Amniotic stem cell (primary cell): ENCODE measurements at regions not wholly inside any gene's neighbourhood (a gene's known extent, or its start where the extent isn't known, plus 50 kb on each side); places are given as distances from the start of the nearest gene placed in this dataset.

Source experiments
- DNase-seq: peaks from one replicate; lab custom pipeline; 2025; lab: John Stamatoyannopoulos, UW

GRCh38 chr1:163406772-163407171 is 85.0 kb downstream of the NUF2 start:
- DNase-seq: no peak

DNA sequence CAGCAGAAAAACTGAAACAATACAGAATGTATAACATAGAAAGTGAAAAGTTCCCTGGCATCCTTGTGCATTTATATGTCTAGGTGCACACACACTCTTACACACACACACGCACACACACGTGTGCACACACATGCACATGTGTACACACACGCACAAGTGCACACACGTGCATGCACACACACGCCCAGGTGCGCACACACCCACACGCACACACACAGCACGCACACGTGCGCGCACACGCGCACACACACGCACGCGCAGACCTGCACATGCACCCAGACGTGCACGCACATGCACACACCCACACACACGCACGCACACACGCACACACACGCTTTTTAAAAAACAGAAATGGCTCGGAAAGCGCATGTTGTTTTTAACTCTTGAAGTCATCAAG is 86.5 kb downstream of the NUF2 start:
- no peak for DNase-seq

DNA sequence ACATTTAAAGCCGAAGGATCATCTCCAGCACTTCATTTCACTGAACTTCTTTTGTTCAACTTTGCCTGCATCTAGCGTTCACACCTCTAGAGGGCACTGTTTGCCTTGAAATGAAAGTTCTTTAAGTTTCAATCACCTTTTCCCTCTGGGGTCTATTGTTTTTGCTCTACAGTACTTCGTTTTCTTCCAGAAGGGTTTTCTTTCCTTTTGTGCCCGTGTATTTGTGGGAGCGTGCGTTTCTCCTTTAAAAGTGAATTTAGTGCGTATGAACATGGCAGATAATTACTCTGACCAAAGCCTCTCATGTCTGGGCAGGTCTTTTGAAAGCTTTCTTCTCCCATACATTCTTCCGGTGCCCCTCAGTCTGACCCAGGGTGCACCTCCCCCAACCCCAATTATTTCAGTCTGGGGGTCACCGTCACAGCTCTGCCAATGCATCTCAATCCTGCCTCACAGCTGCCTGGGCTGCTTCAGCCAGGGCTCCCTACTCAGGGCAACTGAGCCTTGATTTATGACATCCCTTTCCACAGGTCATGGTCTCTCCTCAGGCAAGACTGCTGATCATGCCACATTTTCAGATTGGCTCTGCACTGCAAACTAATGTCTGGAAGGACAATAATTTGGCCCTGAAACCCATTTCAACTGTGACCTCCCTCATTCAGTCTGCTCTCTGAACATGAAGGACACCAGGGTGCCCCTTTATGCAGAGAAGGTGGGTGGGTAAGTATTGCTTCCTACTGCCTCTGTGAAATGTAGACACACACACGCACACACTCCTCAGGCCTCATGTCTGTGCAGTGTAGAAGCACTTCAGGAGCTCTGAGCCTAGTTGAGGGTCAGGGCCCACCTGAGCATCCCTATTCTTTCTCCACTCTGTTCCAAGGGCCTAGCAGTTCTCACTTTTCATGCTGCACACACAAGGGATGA is 88.6 kb downstream of the NUF2 start:
- DNase-seq: peak; percentile 6

- DNase-seq: no peak
Measured at GRCh38 chr1:163412221-163412620, 90.5 kb downstream of the NUF2 start.

- DNase-seq: no peak
Measured at GRCh38 chr1:163414778-163415177, 93.0 kb downstream of the NUF2 start.

GRCh38 chr1:163421701-163422100 is 99.9 kb downstream of the NUF2 start:
- no peak for DNase-seq

- no peak for DNase-seq
Measured at GRCh38 chr1:163422738-163423404, 101.1 kb downstream of the NUF2 start.

- DNase-seq: no peak
Measured at GRCh38 chr1:163426505-163427251, 104.9 kb downstream of the NUF2 start.

GRCh38 chr1:163427279-163427678 is 105.5 kb downstream of the NUF2 start:
- no peak for DNase-seq

DNA sequence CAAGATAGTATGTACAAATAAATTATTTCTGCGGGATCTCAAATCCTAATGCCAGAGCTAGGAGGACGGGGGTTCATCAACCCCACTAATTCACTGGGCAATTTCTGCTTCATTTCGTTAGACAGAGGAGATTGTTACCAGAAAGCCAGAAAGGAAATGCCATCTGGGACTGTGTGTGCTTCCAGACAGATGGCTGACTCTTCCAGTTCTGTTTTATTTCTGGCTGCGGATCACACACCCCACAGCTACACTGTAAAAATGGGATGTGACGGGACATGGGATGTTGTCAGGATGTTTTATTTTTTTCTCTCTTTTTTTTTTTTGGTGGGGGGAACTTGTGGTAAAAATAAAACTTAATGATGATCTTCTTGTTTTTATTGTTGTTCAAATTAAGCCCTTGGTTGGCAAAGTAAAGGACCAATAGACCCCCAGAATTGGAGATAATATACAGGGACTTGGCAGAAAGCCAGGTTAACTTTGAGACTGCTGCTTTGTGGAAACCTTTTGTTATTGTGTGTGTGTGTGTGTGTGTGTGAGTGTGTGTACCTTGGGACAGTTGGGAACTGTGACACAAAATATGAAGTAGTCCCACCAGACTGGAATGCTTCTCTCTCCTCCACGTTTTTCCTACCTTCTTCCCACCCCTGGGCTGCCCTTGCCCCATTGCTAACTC is 114.5 kb downstream of the NUF2 start:
- no peak for DNase-seq

- DNase-seq: no peak
Measured at GRCh38 chr1:163439471-163439870, 117.7 kb downstream of the NUF2 start.

DNA sequence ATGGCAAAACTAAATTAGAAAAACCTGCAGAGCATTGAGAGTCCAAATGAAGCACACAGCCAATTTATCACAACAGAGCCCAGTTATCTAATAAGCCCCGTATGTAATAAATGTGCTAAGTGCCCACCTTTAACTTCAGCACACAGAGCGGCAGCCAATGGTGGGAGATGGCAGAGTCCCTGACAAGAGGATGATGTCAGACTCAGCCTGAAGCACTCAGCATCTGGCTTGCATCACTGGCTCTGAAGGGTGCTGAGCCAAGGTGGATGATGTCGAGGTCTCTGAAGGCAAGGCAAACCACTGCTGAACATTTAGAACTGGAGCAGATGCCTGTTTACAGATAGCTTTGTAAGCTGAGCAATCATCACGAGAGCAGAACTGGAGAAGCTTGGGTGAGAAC is 118.3 kb downstream of the NUF2 start:
- no peak for DNase-seq

GRCh38 chr1:163442231-163442879 is 120.6 kb downstream of the NUF2 start:
- DNase-seq: no peak

DNA sequence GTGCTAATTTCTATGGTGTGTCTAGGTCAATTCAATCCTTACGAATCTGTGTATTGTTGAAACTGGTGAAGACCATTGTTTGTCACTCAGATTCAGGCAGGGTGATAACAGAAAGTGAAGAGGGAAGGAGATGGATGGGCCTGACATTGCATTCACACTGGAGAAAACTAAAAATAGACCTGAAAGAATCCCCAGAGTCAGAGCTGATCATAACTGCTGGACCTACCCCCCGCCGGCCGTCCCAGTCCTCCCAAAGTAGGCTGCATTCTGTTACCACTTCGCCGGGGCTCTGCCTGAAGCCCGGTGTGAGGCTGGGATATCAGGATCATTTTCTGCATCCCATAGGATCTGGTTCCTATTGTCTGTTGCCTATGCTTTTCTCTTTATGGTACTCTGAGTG is 121.1 kb downstream of the NUF2 start:
- DNase-seq: no peak

DNA sequence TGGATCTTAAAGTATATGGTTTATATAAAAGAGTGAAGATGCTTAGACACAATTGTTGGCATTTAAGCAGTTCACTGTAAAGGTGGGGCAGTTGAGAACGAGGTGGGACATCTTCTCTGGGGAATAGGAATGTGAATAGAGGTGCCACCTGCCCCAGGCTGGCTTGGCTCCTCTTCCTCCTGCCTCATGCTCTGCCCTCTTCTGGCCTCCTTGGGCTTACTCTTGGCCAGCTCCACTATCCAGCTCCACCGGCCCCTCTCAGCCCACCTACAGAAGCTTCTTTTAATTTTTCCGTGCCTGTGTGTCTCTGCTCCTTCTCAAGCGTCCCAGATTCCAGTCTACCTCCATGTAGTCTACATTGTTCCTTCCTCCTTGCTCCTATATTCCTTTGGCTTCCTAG is 122.1 kb downstream of the NUF2 start:
- DNase-seq: no peak

GRCh38 chr1:163444665-163445064 is 122.9 kb downstream of the NUF2 start:
- DNase-seq: no peak

GRCh38 chr1:163450986-163451385 is 129.2 kb downstream of the NUF2 start:
- DNase-seq: no peak

DNA sequence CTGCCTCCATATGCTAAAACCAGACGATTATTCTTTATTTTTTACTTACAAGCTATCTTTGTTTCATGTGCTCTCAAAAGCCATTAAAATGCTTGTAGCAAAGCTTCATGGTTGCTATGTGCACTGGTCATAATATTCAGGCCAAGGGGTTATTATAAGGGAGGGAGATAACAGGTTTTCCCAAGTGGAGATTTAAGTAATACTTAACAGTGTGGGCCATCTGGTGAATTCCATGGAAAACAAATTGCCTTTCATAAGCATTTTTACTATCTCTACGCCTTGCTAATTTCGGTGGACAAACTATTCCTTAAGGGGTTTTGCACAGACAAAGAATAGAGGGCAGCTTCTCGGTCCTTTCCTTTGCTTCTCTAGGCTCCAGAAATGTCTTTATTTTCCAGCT is 137.8 kb downstream of the NUF2 start:
- DNase-seq: no peak

DNA sequence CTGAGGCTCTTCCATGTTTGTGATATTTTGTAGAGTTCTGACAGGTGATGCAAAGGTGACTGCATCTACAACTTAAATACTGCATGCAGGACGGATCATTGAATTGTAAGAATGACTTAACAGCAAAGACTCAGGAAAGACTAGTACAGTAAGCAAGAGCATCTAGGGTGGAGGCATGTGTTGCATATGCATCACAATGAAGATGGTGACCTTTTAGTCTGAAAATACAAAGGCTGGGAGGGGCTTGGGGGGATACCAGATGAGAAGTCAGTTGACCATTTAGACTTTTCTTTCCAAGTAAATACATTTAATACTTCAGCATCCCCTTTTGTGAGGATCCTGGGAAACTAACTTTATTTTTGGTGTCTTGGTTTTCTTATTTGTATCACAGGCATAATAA is 145.5 kb downstream of the NUF2 start:
- DNase-seq: no peak

DNA sequence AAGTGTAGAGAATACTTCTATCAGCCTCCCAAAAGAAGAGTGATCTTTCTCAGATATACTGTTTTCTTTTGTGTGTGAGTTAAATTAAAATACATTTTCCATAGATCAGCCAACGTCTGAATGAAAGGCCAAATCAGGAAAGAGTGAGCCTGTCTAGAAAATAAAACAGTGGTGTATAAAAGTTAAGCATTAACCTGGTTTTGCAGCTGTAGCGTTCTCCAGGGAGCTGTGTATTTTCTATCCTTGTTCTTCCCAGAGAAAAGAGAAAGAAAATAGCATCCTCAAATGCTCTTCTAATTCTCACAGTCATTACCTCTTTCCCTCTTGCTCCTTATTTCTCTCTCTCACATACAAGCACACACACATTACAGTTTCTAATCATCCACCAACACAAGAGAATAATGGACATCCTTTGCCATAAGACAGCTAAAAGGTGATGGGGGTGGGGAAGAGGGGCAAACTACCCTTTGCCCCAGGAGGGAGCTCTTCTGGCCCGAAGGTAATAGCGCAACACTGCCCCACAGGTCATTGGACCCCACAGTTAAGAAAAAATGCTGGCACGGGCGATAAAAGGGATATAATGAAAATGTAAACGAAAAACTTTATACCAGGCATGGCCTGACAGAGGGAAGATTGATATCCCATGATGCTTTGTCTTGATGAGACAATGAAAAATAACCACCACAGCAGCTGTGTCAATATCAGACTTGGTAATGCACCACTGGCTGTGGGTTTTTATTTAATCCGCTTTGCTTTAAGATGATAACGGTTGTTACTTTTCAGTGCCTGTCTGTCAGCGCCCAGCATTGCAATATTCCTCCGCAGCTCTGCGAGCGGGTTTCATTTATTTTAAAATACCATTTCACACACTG is 150.3 kb downstream of the NUF2 start:
- DNase-seq: no peak
